ENCODE measurements at regions not wholly inside any gene's neighbourhood (a gene's known extent, or its start where the extent isn't known, plus 50 kb on each side); places are given as distances from the start of the nearest gene placed in this dataset.
"Not testable (repeated sequence)": the region's sequence is repeated elsewhere in the genome, so short reads cannot be mapped to it uniquely, and the experiment has no call there.

- TF ChIP-seq CTCF, EZH2, EZH2phosphoT487 (IDR thresholded peaks at IDR 0.05): not testable (repeated sequence)
Observed at GRCh38 chr15:101937362-101937761, 125.4 kb downstream of the OR4F15 start.

Measured in neural progenitor cell (in vitro differentiated cells).